K562 (cell line): ENCODE measurements at regions not wholly inside any gene's neighbourhood (a gene's known extent, or its start where the extent isn't known, plus 50 kb on each side); places are given as distances from the start of the nearest gene placed in this dataset.

Experiments
- AFF4 ChIP-seq: sonication (generic); formaldehyde crosslinking; IDR thresholded peaks from 2 replicates; pipeline ENCODE4 v1.8.0; 2023; ENCODE audit warnings: mild to moderate bottlenecking, missing genetic modification reagents
- ARNT ChIP-seq, 2 experiments: fragments of 450-650 bp; IDR thresholded peaks; 2 replicates each; pipeline ENCODE4 v1.6.1; 2016; ENCODE audit warnings: mild to moderate bottlenecking in 1 of 2
- FOXJ2 ChIP-seq: fragments of 200-800 bp; sonication (Bioruptor generic); IDR thresholded peaks from 2 replicates; pipeline ENCODE4 v1.6.1; 2016; ENCODE audit warnings: missing genetic modification characterization, missing compliant biosample characterization
- RUNX1 ChIP-seq: sonication (generic); IDR thresholded peaks from 2 replicates; pipeline ENCODE4 v1.6.1; 2016; ENCODE audit warnings: antibody characterized with exemption, low read depth
- ZNF124 ChIP-seq: sonication (generic); formaldehyde crosslinking; IDR thresholded peaks from 2 replicates; pipeline ENCODE4 v1.8.1; 2022; ENCODE audit warnings: missing genetic modification reagents
- TF ChIP-seq, protein P1 (sequence below), 2 experiments: fragments of 450-650 bp in 1 of 2; sonication (generic) in 1 of 2; formaldehyde crosslinking in 1 of 2; IDR thresholded peaks; 2 replicates each; pipeline versions ENCODE4 v1.7.1 to v1.9.0; 2016 to 2022; ENCODE audit warnings: inconsistent platforms in 1 of 2, mild to moderate bottlenecking in 1 of 2, missing genetic modification reagents in 1 of 2

- TF ChIP-seq, protein P1, sequence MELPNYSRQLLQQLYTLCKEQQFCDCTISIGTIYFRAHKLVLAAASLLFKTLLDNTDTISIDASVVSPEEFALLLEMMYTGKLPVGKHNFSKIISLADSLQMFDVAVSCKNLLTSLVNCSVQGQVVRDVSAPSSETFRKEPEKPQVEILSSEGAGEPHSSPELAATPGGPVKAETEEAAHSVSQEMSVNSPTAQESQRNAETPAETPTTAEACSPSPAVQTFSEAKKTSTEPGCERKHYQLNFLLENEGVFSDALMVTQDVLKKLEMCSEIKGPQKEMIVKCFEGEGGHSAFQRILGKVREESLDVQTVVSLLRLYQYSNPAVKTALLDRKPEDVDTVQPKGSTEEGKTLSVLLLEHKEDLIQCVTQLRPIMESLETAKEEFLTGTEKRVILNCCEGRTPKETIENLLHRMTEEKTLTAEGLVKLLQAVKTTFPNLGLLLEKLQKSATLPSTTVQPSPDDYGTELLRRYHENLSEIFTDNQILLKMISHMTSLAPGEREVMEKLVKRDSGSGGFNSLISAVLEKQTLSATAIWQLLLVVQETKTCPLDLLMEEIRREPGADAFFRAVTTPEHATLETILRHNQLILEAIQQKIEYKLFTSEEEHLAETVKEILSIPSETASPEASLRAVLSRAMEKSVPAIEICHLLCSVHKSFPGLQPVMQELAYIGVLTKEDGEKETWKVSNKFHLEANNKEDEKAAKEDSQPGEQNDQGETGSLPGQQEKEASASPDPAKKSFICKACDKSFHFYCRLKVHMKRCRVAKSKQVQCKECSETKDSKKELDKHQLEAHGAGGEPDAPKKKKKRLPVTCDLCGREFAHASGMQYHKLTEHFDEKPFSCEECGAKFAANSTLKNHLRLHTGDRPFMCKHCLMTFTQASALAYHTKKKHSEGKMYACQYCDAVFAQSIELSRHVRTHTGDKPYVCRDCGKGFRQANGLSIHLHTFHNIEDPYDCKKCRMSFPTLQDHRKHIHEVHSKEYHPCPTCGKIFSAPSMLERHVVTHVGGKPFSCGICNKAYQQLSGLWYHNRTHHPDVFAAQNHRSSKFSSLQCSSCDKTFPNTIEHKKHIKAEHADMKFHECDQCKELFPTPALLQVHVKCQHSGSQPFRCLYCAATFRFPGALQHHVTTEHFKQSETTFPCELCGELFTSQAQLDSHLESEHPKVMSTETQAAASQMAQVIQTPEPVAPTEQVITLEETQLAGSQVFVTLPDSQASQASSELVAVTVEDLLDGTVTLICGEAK (IDR thresholded peaks at IDR 0.05) = no peak
- TF ChIP-seq, protein P1 (CRISPR knock-in tag; IDR thresholded peaks at IDR 0.05) = no peak
- no peak for TF ChIP-seq FOXJ2 (tag)
- no peak for TF ChIP-seq ARNT (IDR thresholded peaks at IDR 0.05)
- TF ChIP-seq AFF4 (CRISPR knock-in tag) = no peak
- no peak for TF ChIP-seq ZNF124 (CRISPR knock-in tag)
- no peak for TF ChIP-seq RUNX1
These were observed 69.6 kb upstream of the CCDC167 start (continued) for GRCh38 chr6:37569317-37569716.
